GM23338 (cell line): ENCODE measurements at regions not wholly inside any gene's neighbourhood (a gene's known extent, or its start where the extent isn't known, plus 50 kb on each side); places are given as distances from the start of the nearest gene placed in this dataset.
A peak's percentile ranks its signal among the peaks of the same experiment; 100 is the strongest.

Experiments
- ATAC-seq: fragments of 200-7000 bp; cut with Tn5 transposase; 3 replicates; pipeline ENCODE4 v1.9.1; 2020
- DNase-seq: peaks from one replicate; pipeline ENCODE4 v3.0.0-alpha.2; 2015; ENCODE audit warnings: low spot score
- H2AFZ ChIP-seq: fragments of 200-600 bp; sonication (generic); 2 replicates; pipeline ENCODE4 v1.8.0; 2016; ENCODE audit warnings: antibody characterized with exemption, mild to moderate bottlenecking, moderate library complexity
- H3F3A ChIP-seq: fragments of 200-600 bp; sonication (generic); replicated peaks from 2 replicates; pipeline ENCODE4 v1.8.0; 2017; ENCODE audit warnings: antibody characterized with exemption, mixed run types, low read depth
- H3K27ac ChIP-seq: fragments of 200-600 bp; sonication (generic); 2 replicates; pipeline ENCODE4 v1.6.1; 2016; ENCODE audit warnings: low read depth
- H3K27me3 ChIP-seq: fragments of 200-600 bp; sonication (generic); 2 replicates; pipeline ENCODE4 v1.8.0; 2016; ENCODE audit warnings: mild to moderate bottlenecking, mixed run types, moderate library complexity; ENCODE audit not compliant: insufficient read depth
- H3K36me3 ChIP-seq: fragments of 200-600 bp; sonication (generic); 2 replicates; pipeline ENCODE4 v1.8.0; 2016; ENCODE audit warnings: mild to moderate bottlenecking; ENCODE audit not compliant: insufficient read depth
- H3K4me1 ChIP-seq: fragments of 200-600 bp; sonication (generic); 2 replicates; pipeline ENCODE4 v1.8.0; 2016; ENCODE audit warnings: mild to moderate bottlenecking, moderate library complexity; ENCODE audit not compliant: insufficient read depth
- H3K4me2 ChIP-seq: fragments of 200-600 bp; sonication (generic); 2 replicates; pipeline ENCODE4 v1.7.1; 2017; ENCODE audit warnings: mixed run types
- H3K4me3 ChIP-seq: fragments of 200-600 bp; sonication (generic); 2 replicates; pipeline ENCODE4 v1.6.1; 2016; ENCODE audit warnings: mixed run types
- H3K79me2 ChIP-seq: fragments of 200-600 bp; sonication (generic); replicated peaks from 2 replicates; pipeline ENCODE4 v1.8.0; 2017; ENCODE audit warnings: mild to moderate bottlenecking; ENCODE audit not compliant: insufficient read depth
- H3K9me2 ChIP-seq: fragments of 200-600 bp; sonication (generic); 2 replicates; pipeline ENCODE4 v1.8.0; 2017; ENCODE audit not compliant: insufficient read depth
- H4K20me1 ChIP-seq: fragments of 200-600 bp; sonication (generic); replicated peaks from 2 replicates; pipeline ENCODE4 v1.8.0; 2017; ENCODE audit warnings: mild to moderate bottlenecking; ENCODE audit not compliant: insufficient read depth
- H3K27ac Mint-ChIP-seq: 2 replicates; pipeline ENCODE4 v1.8.0; 2020; ENCODE audit warnings: inconsistent platforms, mild to moderate bottlenecking, moderate library complexity, mixed read lengths
- H3K27me3 Mint-ChIP-seq: 3 replicates; pipeline ENCODE4 v1.8.0; 2022; ENCODE audit warnings: low read depth, mild to moderate bottlenecking, moderate library complexity, mixed read lengths, inconsistent platforms; ENCODE audit not compliant: insufficient read depth, poor library complexity
- H3K36me3 Mint-ChIP-seq: 3 replicates; pipeline ENCODE4 v1.8.0; 2021; ENCODE audit warnings: low read depth, mild to moderate bottlenecking, inconsistent platforms, moderate library complexity, mixed read lengths
- H3K4me1 Mint-ChIP-seq: 3 replicates; pipeline ENCODE4 v1.8.0; 2020; ENCODE audit warnings: mild to moderate bottlenecking, inconsistent platforms, mixed read lengths
- H3K4me3 Mint-ChIP-seq: 3 replicates; pipeline ENCODE4 v1.8.0; 2021; ENCODE audit warnings: moderate library complexity, mild to moderate bottlenecking, inconsistent platforms, mixed read lengths
- H3K9me3 Mint-ChIP-seq: 3 replicates; pipeline ENCODE4 v1.8.0; 2020; ENCODE audit warnings: moderate library complexity, mild to moderate bottlenecking, inconsistent platforms, mixed read lengths
- CTCF ChIP-seq, 2 experiments: fragments of 200-600 bp in 1 of 2; sonication (generic) in 1 of 2; conservative IDR thresholded peaks; 2 replicates each; pipeline versions ENCODE4 v1.5.1 to v1.6.1; 2016 to 2017; ENCODE audit warnings: antibody characterized with exemption in 2 of 2, low read depth in 2 of 2, mild to moderate bottlenecking in 2 of 2, moderate library complexity in 1 of 2
- ETS1 ChIP-seq: IDR thresholded peaks from 2 replicates; pipeline ENCODE4 v1.6.1; 2016; ENCODE audit warnings: antibody characterized with exemption
- EZH2phosphoT487 ChIP-seq: fragments of 200-600 bp; sonication (generic); IDR thresholded peaks from one replicate; pipeline ENCODE4 v1.8.1; 2018; ENCODE audit warnings: antibody characterized with exemption; ENCODE audit not compliant: unreplicated experiment
- NANOG ChIP-seq: IDR thresholded peaks from 2 replicates; pipeline ENCODE4 v1.6.1; 2016; ENCODE audit warnings: antibody characterized with exemption, borderline replicate concordance
- POLR2AphosphoS5 ChIP-seq: IDR thresholded peaks from 2 replicates; pipeline ENCODE4 v1.6.1; 2016; ENCODE audit warnings: antibody characterized with exemption, low read depth
- REST ChIP-seq: IDR thresholded peaks from one replicate; pipeline ENCODE4 v1.6.1; 2018; ENCODE audit warnings: antibody characterized with exemption; ENCODE audit not compliant: unreplicated experiment
- STAT1 ChIP-seq: IDR thresholded peaks from one replicate; pipeline ENCODE4 v1.6.1; 2016; ENCODE audit warnings: antibody characterized with exemption; ENCODE audit not compliant: unreplicated experiment
- ZNF114 ChIP-seq: fragments of 250-450 bp; sonication (Bioruptor Pico); IDR thresholded peaks from 2 replicates; pipeline ENCODE4 v1.5.0; 2020; ENCODE audit warnings: mild to moderate bottlenecking, moderate library complexity

- Histone ChIP-seq H3F3A (no peaks in the 10 kb centered on the region; the same call in 1 of the 2 replicates), H3K4me3 (no peak overlapping the region), H2AFZ (no peak overlapping the region), H3K27me3 (no peaks in the 10 kb centered on the region), H3K4me2 (no peak overlapping the region), H3K27ac (no peak overlapping the region), H3K4me1 (peaks cover 21% of the 10 kb centered on the region), H3K36me3 (peaks cover 16% of the 10 kb centered on the region), H4K20me1 (no peaks in the 10 kb centered on the region), H3K79me2 (no peaks in the 10 kb centered on the region), H3K9me2 (no peaks in the 10 kb centered on the region)
- DNase-seq (no peak), ATAC-seq (no peak)
- H3K27me3 Mint-ChIP-seq = peaks cover 11% of the 10 kb centered on the region
- TF ChIP-seq EZH2phosphoT487 (no peak), NANOG (no peak), POLR2AphosphoS5 (no peak)
- peaks cover 19% of the 10 kb centered on the region for H3K4me1 Mint-ChIP-seq
- H3K27ac Mint-ChIP-seq = no peak overlapping the region
- H3K9me3 Mint-ChIP-seq = peaks cover 25% of the 10 kb centered on the region
- peaks cover 33% of the 10 kb centered on the region for H3K36me3 Mint-ChIP-seq
- no peak overlapping the region for H3K4me3 Mint-ChIP-seq
Observed at GRCh38 chr2:58483307-58483706, 242.2 kb upstream of the FANCL start.

- H3K27me3 Mint-ChIP-seq = peaks cover 5% of the 10 kb centered on the region
- H3K4me1 Mint-ChIP-seq = peaks cover 19% of the 10 kb centered on the region
- H3K9me3 Mint-ChIP-seq = peaks cover 9% of the 10 kb centered on the region
- no peak overlapping the region for H3K4me3 ChIP-seq
- no peak for DNase-seq
- peaks cover 17% of the 10 kb centered on the region for H3K36me3 Mint-ChIP-seq
- no peak for ATAC-seq
- H3K4me1 ChIP-seq = peaks cover 21% of the 10 kb centered on the region
- no peak for TF ChIP-seq REST
- no peaks in the 10 kb centered on the region for H3K9me2 ChIP-seq
- no peak overlapping the region for H3K27ac Mint-ChIP-seq
- no peak overlapping the region for H3K27ac ChIP-seq
- no peaks in the 10 kb centered on the region for H4K20me1 ChIP-seq
- no peaks in the 10 kb centered on the region for H3K79me2 ChIP-seq
- H2AFZ ChIP-seq = no peak overlapping the region
- no peak overlapping the region for H3K4me2 ChIP-seq
- H3K27me3 ChIP-seq = no peaks in the 10 kb centered on the region
- no peaks in the 10 kb centered on the region for H3F3A ChIP-seq
- H3K4me3 Mint-ChIP-seq = no peak overlapping the region
- peaks cover 8% of the 10 kb centered on the region for H3K36me3 ChIP-seq
Observed at GRCh38 chr2:58481670-58482069, 240.5 kb upstream of the FANCL start.

GRCh38 chr2:58480141-58480540, 239.0 kb upstream of the FANCL start:
- H3K9me2 ChIP-seq = no peaks in the 10 kb centered on the region
- peaks cover 19% of the 10 kb centered on the region for H3K4me1 Mint-ChIP-seq
- no peak overlapping the region for H3K27ac ChIP-seq

More at GRCh38 chr2:58480141-58480540, 239.0 kb upstream of the FANCL start:
- H3K4me2 ChIP-seq = peak overlapping the region; percentile 56
- H2AFZ ChIP-seq = no peak overlapping the region
- H3K4me1 ChIP-seq = peaks cover 21% of the 10 kb centered on the region
- Mint-ChIP-seq H3K27me3 (peaks cover 4% of the 10 kb centered on the region), H3K36me3 (peaks cover 8% of the 10 kb centered on the region; the same call in 2 of the 3 replicates), H3K27ac (no peak overlapping the region), H3K9me3 (no peaks in the 10 kb centered on the region; the same call in 2 of the 3 replicates), H3K4me3 (no peak overlapping the region)
- H3K79me2 ChIP-seq = no peaks in the 10 kb centered on the region
- no peak for ATAC-seq
- DNase-seq = no peak
- TF ChIP-seq CTCF (conservative IDR thresholded peaks at IDR 0.05; ENCODE audit: low read depth in 2 of 2) (no peak), EZH2phosphoT487 (no peak), ZNF114 (CRISPR knock-in tag) (no peak), REST (no peak), ETS1 (no peak), STAT1 (no peak)
- H4K20me1 ChIP-seq = no peaks in the 10 kb centered on the region
- H3F3A ChIP-seq = no peaks in the 10 kb centered on the region
- no peaks in the 10 kb centered on the region for H3K27me3 ChIP-seq
- no peaks in the 10 kb centered on the region for H3K36me3 ChIP-seq
- H3K4me3 ChIP-seq = no peak overlapping the region
